SK-N-SH (cell line): ENCODE measurements at regions not wholly inside any gene's neighbourhood (a gene's known extent, or its start where the extent isn't known, plus 50 kb on each side); places are given as distances from the start of the nearest gene placed in this dataset.

Experiments
- CTCF ChIP-seq: fragments of 200-600 bp; sonication (generic); IDR thresholded peaks from 2 replicates; pipeline ENCODE4 v1.6.1; 2017; ENCODE audit warnings: antibody characterized with exemption, mild to moderate bottlenecking, moderate library complexity
- EP300 ChIP-seq, 2 experiments: IDR thresholded peaks; 2 replicates each; pipeline versions ENCODE4 v1.4.0 to v1.6.1; 2012; ENCODE audit warnings: borderline replicate concordance in 1 of 2, low read depth in 1 of 2, low read length in 1 of 2
- EZH2phosphoT487 ChIP-seq: fragments of 200-600 bp; sonication (generic); IDR thresholded peaks from 2 replicates; pipeline ENCODE4 v1.6.1; 2017; ENCODE audit warnings: low read depth, mixed run types, mild to moderate bottlenecking, antibody characterized with exemption, moderate library complexity, borderline replicate concordance
- GABPA ChIP-seq: IDR thresholded peaks from 2 replicates; pipeline ENCODE4 v1.4.0; 2012; ENCODE audit warnings: low read depth, mild to moderate bottlenecking
- MAX ChIP-seq: IDR thresholded peaks from 2 replicates; pipeline ENCODE4 v1.4.0; 2012; ENCODE audit warnings: low read depth
- NFIC ChIP-seq: IDR thresholded peaks from 2 replicates; pipeline ENCODE4 v1.4.0; 2012; ENCODE audit warnings: borderline replicate concordance
- POLR2AphosphoS5 ChIP-seq: IDR thresholded peaks from 2 replicates; pipeline ENCODE4 v1.6.1; 2012; ENCODE audit warnings: low read depth, low read length
- RAD21 ChIP-seq: IDR thresholded peaks from 2 replicates; pipeline ENCODE4 v1.6.1; 2012; ENCODE audit warnings: mild to moderate bottlenecking, low read length
- SMC3 ChIP-seq: IDR thresholded peaks from 2 replicates; pipeline ENCODE4 v1.6.1; 2012; ENCODE audit warnings: low read depth, low read length, improper control_type of control experiment
- USF1 ChIP-seq: IDR thresholded peaks from 2 replicates; pipeline ENCODE4 v1.4.0; 2012; ENCODE audit warnings: low read depth, borderline replicate concordance
- USF2 ChIP-seq: fragments of 150-350 bp; IDR thresholded peaks from 2 replicates; pipeline ENCODE4 v1.6.1; 2017; ENCODE audit warnings: antibody characterized with exemption, low read length, low read depth, borderline replicate concordance
- TF ChIP-seq, protein P1 (sequence below): IDR thresholded peaks from 2 replicates; pipeline ENCODE4; 2012

DNA sequence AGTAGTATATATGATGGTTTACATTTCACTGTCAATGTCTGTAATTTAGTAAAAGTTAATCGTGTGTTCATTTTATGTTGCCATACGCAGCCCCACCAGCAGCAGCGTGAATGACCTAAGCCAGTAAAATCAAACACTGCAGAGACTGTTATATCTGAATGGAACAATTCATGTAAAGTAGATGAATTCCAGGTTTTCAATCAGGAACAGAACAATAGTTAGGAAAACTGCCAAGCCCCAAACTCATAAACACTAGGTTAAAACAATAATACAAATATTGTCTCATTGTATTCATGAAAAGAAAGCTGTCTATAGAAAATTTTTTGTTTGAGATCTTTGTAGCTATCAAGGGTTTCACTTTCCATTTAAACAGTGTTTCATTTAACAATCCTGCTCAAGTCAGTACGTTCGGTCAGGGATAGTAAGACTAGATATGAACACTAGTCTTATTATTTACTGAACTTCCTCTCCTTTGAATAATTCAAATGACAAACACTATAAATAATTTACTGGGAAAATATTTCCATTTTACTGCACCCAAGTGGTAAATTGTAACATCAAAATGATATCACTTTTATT is 256.8 kb upstream of the FLRT2 start:
- TF ChIP-seq CTCF (no peak), NFIC (no peak), EP300 (IDR thresholded peaks at IDR 0.05; ENCODE audit: borderline replicate concordance in 1 of 2, low read depth in 1 of 2, low read length in 1 of 2) (no peak), USF2 (no peak), POLR2AphosphoS5 (no peak), MAX (no peak), GABPA (no peak), USF1 (no peak), RAD21 (no peak), EZH2phosphoT487 (no peak), SMC3 (no peak)
- TF ChIP-seq, protein P1, sequence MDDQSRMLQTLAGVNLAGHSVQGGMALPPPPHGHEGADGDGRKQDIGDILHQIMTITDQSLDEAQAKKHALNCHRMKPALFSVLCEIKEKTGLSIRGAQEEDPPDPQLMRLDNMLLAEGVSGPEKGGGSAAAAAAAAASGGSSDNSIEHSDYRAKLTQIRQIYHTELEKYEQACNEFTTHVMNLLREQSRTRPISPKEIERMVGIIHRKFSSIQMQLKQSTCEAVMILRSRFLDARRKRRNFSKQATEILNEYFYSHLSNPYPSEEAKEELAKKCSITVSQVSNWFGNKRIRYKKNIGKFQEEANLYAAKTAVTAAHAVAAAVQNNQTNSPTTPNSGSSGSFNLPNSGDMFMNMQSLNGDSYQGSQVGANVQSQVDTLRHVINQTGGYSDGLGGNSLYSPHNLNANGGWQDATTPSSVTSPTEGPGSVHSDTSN, result no peak
